SH-SY5Y (cell line): ENCODE measurements at regions not wholly inside any gene's neighbourhood (a gene's known extent, or its start where the extent isn't known, plus 50 kb on each side); places are given as distances from the start of the nearest gene placed in this dataset.

Experiments used
- GATA2 ChIP-seq: IDR thresholded peaks from 2 replicates; pipeline ENCODE4 v1.6.1; 2011; ENCODE audit warnings: mild to moderate bottlenecking, low read depth, low read length
- GATA3 ChIP-seq: IDR thresholded peaks from 2 replicates; pipeline ENCODE4 v1.6.1; 2011; ENCODE audit warnings: low read depth, mild to moderate bottlenecking, low read length, moderate library complexity

DNA sequence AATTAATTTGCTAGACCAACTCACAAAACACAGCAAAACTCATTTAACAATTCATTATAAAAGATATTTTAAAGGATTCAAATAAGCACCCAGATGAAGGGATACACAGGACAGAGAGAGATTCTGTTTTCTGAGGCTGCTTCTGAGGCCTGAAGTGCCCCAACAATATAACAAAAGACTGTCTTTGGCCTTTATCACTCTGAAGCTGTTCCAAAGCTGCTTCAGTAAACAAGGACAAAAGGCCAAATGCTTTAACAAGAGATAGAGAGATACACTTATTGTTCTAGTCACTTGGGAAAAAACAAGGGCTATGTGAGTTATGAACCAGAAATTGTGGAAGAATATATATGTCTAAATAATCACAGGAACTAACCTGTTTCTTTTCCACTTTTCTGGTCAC, 223.7 kb downstream of the CXCL12 start:
- TF ChIP-seq GATA2, result no peak
- TF ChIP-seq GATA3, result no peak
